GM23248 (cell line): ENCODE measurements at regions not wholly inside any gene's neighbourhood (a gene's known extent, or its start where the extent isn't known, plus 50 kb on each side); places are given as distances from the start of the nearest gene placed in this dataset.
"Not testable (repeated sequence)": the region's sequence is repeated elsewhere in the genome, so short reads cannot be mapped to it uniquely, and the experiment has no call there.

Experiments
- EZH2 ChIP-seq: fragments of 200-600 bp; sonication (generic); IDR thresholded peaks from 2 replicates; pipeline ENCODE4 v1.6.1; 2018; ENCODE audit warnings: antibody characterized with exemption, mild to moderate bottlenecking; ENCODE audit not compliant: insufficient read depth, poor library complexity, severe bottlenecking
- EZH2phosphoT487 ChIP-seq: fragments of 200-600 bp; sonication (generic); IDR thresholded peaks from 2 replicates; pipeline ENCODE4 v1.6.1; 2018; ENCODE audit warnings: antibody characterized with exemption, moderate library complexity, mild to moderate bottlenecking, low read depth; ENCODE audit not compliant: insufficient read depth

DNA sequence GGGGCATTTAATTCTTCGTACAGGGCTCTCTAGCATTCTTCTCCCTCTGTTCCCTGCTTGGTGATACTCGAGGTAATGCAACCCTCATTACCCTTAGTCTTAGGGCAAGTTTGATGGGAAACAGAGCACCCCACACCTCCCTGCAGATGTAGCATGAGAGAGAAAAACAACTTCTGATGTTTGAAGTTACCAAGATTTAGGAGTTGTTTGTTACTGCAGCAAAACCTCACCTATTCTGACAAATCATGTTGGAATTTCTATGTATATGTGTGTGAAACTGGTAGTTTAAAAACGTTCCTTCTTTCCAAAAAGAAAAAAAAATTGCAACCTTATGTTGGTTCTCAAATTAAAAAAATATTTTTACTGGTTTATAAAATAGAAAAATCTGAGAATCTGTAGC, 145.3 kb upstream of the FAM90A26 start:
- TF ChIP-seq EZH2phosphoT487, EZH2: not testable (repeated sequence)
